IMR-90 (cell line): ENCODE measurements at regions not wholly inside any gene's neighbourhood (a gene's known extent, or its start where the extent isn't known, plus 50 kb on each side); places are given as distances from the start of the nearest gene placed in this dataset.

Experiments used
- ATAC-seq: fragments of 200-7000 bp; cut with Tn5 transposase; 2 replicates; pipeline ENCODE4 v1.9.1; 2020; ENCODE audit warnings: low read depth, mild to moderate bottlenecking, moderate library complexity
- BruUV-seq: library from RNA; stranded (reverse); fragments of 400-500 nt; replicated peaks from 2 replicates; lab custom pipeline; 2021; lab: Mats Ljungman, UMichigan
- CTCF ChIA-PET: fragments of 300-600 bp; formaldehyde crosslinking; extraction: SDS; loops from one replicate; lab custom pipeline; 2021; ENCODE audit warnings: antibody characterized with exemption; lab: Yijun Ruan, JAX
- POLR2A ChIA-PET: fragments of 300-600 bp; sonication (Branson Sonifier 250); formaldehyde crosslinking; loops from one replicate; lab custom pipeline; 2022; ENCODE audit warnings: antibody characterized with exemption; ENCODE audit not compliant: unreplicated experiment; lab: Charles Lee
- DNase-seq: peaks from one replicate; pipeline ENCODE4 v3.0.0; 2013
- H2AFZ ChIP-seq: replicated peaks from 2 replicates; pipeline ENCODE3; 2013; ENCODE audit warnings: low read length, mild to moderate bottlenecking; ENCODE audit not compliant: poor library complexity
- H2AK5ac ChIP-seq: 2 replicates; pipeline ENCODE4 v1.6.1; 2013; ENCODE audit warnings: low read depth, low read length, inconsistent platforms
- H2AK9ac ChIP-seq: replicated peaks from 2 replicates; pipeline ENCODE3; 2013; ENCODE audit warnings: mild to moderate bottlenecking, low read depth, low read length, moderate library complexity; ENCODE audit not compliant: poor library complexity
- H2BK120ac ChIP-seq: 2 replicates; pipeline ENCODE4 v1.6.1; 2013; ENCODE audit warnings: low read depth, low read length, inconsistent platforms
- H2BK15ac ChIP-seq: 3 replicates; pipeline ENCODE4 v1.6.1; 2013; ENCODE audit warnings: low read depth, low read length, inconsistent platforms
- H2BK20ac ChIP-seq: 2 replicates; pipeline ENCODE4 v1.6.1; 2013; ENCODE audit warnings: low read depth, mild to moderate bottlenecking, inconsistent platforms, low read length, moderate library complexity
- H2BK5ac ChIP-seq: 2 replicates; pipeline ENCODE4 v1.6.1; 2013; ENCODE audit warnings: mild to moderate bottlenecking, low read depth, low read length, inconsistent platforms; ENCODE audit not compliant: poor library complexity, severe bottlenecking
- H3K14ac ChIP-seq: replicated peaks from 2 replicates; pipeline ENCODE4 v1.6.1; 2013; ENCODE audit warnings: low read depth, low read length, inconsistent platforms
- H3K18ac ChIP-seq: 2 replicates; pipeline ENCODE4 v1.6.1; 2013; ENCODE audit warnings: low read depth, low read length, control low read depth
- H3K23ac ChIP-seq: 2 replicates; pipeline ENCODE4 v1.6.1; 2013; ENCODE audit warnings: low read depth, low read length, inconsistent platforms
- H3K27ac ChIP-seq: 2 replicates; pipeline ENCODE4 v1.5.1; 2013; ENCODE audit warnings: mild to moderate bottlenecking, control low read depth, low read length; ENCODE audit not compliant: insufficient read depth
- H3K27me3 ChIP-seq: 2 replicates; pipeline ENCODE4 v1.6.1; 2013; ENCODE audit warnings: low read length; ENCODE audit not compliant: control insufficient read depth, insufficient read depth
- H3K36me3 ChIP-seq: 2 replicates; pipeline ENCODE4 v1.6.1; 2013; ENCODE audit warnings: low read length, mixed read lengths; ENCODE audit not compliant: control insufficient read depth, insufficient read depth
- H3K4ac ChIP-seq: 2 replicates; pipeline ENCODE4 v1.6.1; 2013; ENCODE audit warnings: low read depth, low read length, inconsistent platforms
- H3K4me1 ChIP-seq: 2 replicates; pipeline ENCODE4 v1.6.1; 2013; ENCODE audit warnings: low read length, mixed read lengths; ENCODE audit not compliant: control insufficient read depth, insufficient read depth
- H3K4me2 ChIP-seq: 2 replicates; pipeline ENCODE4 v1.6.1; 2013; ENCODE audit warnings: low read depth, mild to moderate bottlenecking, control low read depth, low read length, moderate library complexity
- H3K4me3 ChIP-seq: 2 replicates; pipeline ENCODE4 v1.5.1; 2013; ENCODE audit warnings: low read depth, mild to moderate bottlenecking, control low read depth, low read length, moderate library complexity; ENCODE audit not compliant: insufficient read depth
- H3K56ac ChIP-seq: 2 replicates; pipeline ENCODE4 v1.6.1; 2013; ENCODE audit warnings: low read length, inconsistent platforms; ENCODE audit not compliant: insufficient read depth; ENCODE audit errors: extremely low read depth
- H3K79me1 ChIP-seq, 2 experiments: 2 replicates each; pipeline ENCODE4 v1.6.1; 2013; ENCODE audit warnings: low read length in 2 of 2, inconsistent platforms in 1 of 2, low read depth in 1 of 2
- H3K9ac ChIP-seq: 2 replicates; pipeline ENCODE4 v1.6.1; 2013; ENCODE audit warnings: low read depth, low read length, control low read depth
- H3K9me1 ChIP-seq: 2 replicates; pipeline ENCODE4 v1.6.1; 2013; ENCODE audit warnings: low read length, inconsistent platforms; ENCODE audit not compliant: insufficient read depth
- H3K9me3 ChIP-seq: 2 replicates; pipeline ENCODE4 v1.6.1; 2013; ENCODE audit warnings: low read length; ENCODE audit not compliant: control insufficient read depth, insufficient read depth
- H4K20me1 ChIP-seq: 2 replicates; pipeline ENCODE4 v1.6.1; 2013; ENCODE audit warnings: low read length, inconsistent platforms; ENCODE audit not compliant: insufficient read depth
- H4K5ac ChIP-seq: 2 replicates; pipeline ENCODE4 v1.6.1; 2013; ENCODE audit warnings: mild to moderate bottlenecking, low read depth, low read length, control low read depth
- H4K8ac ChIP-seq, 2 experiments: 2 replicates each; pipeline ENCODE4 v1.6.1; 2013; ENCODE audit warnings: low read depth in 2 of 2, low read length in 2 of 2, control low read depth in 1 of 2, inconsistent platforms in 1 of 2
- H4K91ac ChIP-seq: 2 replicates; pipeline ENCODE4 v1.6.1; 2013; ENCODE audit warnings: low read depth, low read length, inconsistent platforms; ENCODE audit not compliant: insufficient read depth
- BHLHE40 ChIP-seq: fragments of 150-350 bp; IDR thresholded peaks from 2 replicates; pipeline ENCODE4 v1.6.1; 2016; ENCODE audit warnings: mild to moderate bottlenecking, low read depth, low read length
- CEBPB ChIP-seq: IDR thresholded peaks from 2 replicates; pipeline ENCODE4 v1.6.1; 2012; ENCODE audit warnings: low read depth, low read length, improper control_type of control experiment
- ELK1 ChIP-seq: fragments of 150-350 bp; IDR thresholded peaks from 2 replicates; pipeline ENCODE4 v1.6.1; 2016; ENCODE audit warnings: low read depth, mild to moderate bottlenecking, low read length, moderate library complexity, borderline replicate concordance
- MAZ ChIP-seq: IDR thresholded peaks from 2 replicates; pipeline ENCODE4 v1.6.1; 2012; ENCODE audit warnings: low read depth, mild to moderate bottlenecking, low read length, improper control_type of control experiment, moderate library complexity, borderline replicate concordance
- POLR2A ChIP-seq: IDR thresholded peaks from 2 replicates; pipeline ENCODE4 v1.6.1; 2012; ENCODE audit warnings: mild to moderate bottlenecking, low read depth, low read length
- RAD21 ChIP-seq: IDR thresholded peaks from 2 replicates; pipeline ENCODE4 v1.6.1; 2012; ENCODE audit warnings: low read length, improper control_type of control experiment
- RCOR1 ChIP-seq: IDR thresholded peaks from 2 replicates; pipeline ENCODE4 v1.6.1; 2012; ENCODE audit warnings: mild to moderate bottlenecking, low read length, improper control_type of control experiment; ENCODE audit not compliant: insufficient replicate concordance
- RFX5 ChIP-seq: IDR thresholded peaks from 2 replicates; pipeline ENCODE4 v1.8.0; 2012; ENCODE audit warnings: low read depth, mild to moderate bottlenecking, low read length, moderate library complexity
- SMC3 ChIP-seq: fragments of 150-350 bp; IDR thresholded peaks from 2 replicates; pipeline ENCODE4 v1.6.1; 2016; ENCODE audit warnings: low read depth, mild to moderate bottlenecking, antibody characterized with exemption, low read length, moderate library complexity
- WGBS, 2 experiments: methylation state at CpG; one replicate each; pipeline versions ENCODE4 v1.1.5 to v1.1.7; 2013; ENCODE audit warnings: missing lambda C conversion rate in 2 of 2; ENCODE audit not compliant: insufficient read length in 1 of 2; ENCODE audit errors: extremely low coverage in 2 of 2; 5-methylcytosine and 5-hydroxymethylcytosine counted together
- dilution Hi-C: fragments of 300-500 bp; cut with HindIII; formaldehyde crosslinking; loops from one replicate; pipeline ENCODE4 v1.14.3; 2018; ENCODE audit warnings: low sequenced_read_pairs; ENCODE audit not compliant: unreplicated experiment
- in situ Hi-C: fragments of 300-500 bp; cut with MboI; formaldehyde crosslinking; loops from 3 replicates; pipeline ENCODE4 v1.14.3; 2019; ENCODE audit warnings: low sequenced_read_pairs, inconsistent platforms, mixed read lengths
- intact Hi-C: fragments of 100-400 bp; cut with micrococcal nuclease; formaldehyde crosslinking; loops from 2 replicates; pipeline ENCODE4 v1.10.0; 2022

- H2BK5ac ChIP-seq: no peak overlapping the region
- no peak overlapping the region for H3K27ac ChIP-seq
- H2BK120ac ChIP-seq: no peak overlapping the region
- no peak overlapping the region for H4K8ac ChIP-seq
- no peak overlapping the region for H4K91ac ChIP-seq
- no CpG with 5 or more reads among the region's 7 CpGs for WGBS, 2 experiments
- H3K4me3 ChIP-seq: no peak overlapping the region
- H3K14ac ChIP-seq: no peak overlapping the region
- H4K5ac ChIP-seq: no peak overlapping the region
- in situ Hi-C loops: no loop called here
- no peak overlapping the region for H3K4me2 ChIP-seq
- H3K9ac ChIP-seq: no peak overlapping the region
- H3K56ac ChIP-seq: no peak overlapping the region
- H2BK15ac ChIP-seq: no peak overlapping the region
- CTCF ChIA-PET: interaction anchor here (0.5 kb wide), 1 partner anchor 119 kb away, joined by 3 read pairs; no protein-coding TSS in a partner anchor
- no peak overlapping the region for H2BK20ac ChIP-seq
- H2AK5ac ChIP-seq: no peak overlapping the region
- H3K23ac ChIP-seq: no peak overlapping the region
- H3K9me3 ChIP-seq: no peaks in the 10 kb centered on the region; the same call in 1 of the 2 replicates
- ATAC-seq: no peak
- TF ChIP-seq BHLHE40: no peak
- no peak for TF ChIP-seq MAZ
- no peak for TF ChIP-seq RAD21
- TF ChIP-seq RCOR1: no peak
- TF ChIP-seq POLR2A: no peak
- no peak for TF ChIP-seq ELK1
- no peak for TF ChIP-seq RFX5
- TF ChIP-seq SMC3: no peak
- no peak for TF ChIP-seq CEBPB
- H3K9me1 ChIP-seq: no peaks in the 10 kb centered on the region
- H3K79me1 ChIP-seq: no peaks in the 10 kb centered on the region
- no peaks in the 10 kb centered on the region for H4K20me1 ChIP-seq
- peaks cover 23% of the 10 kb centered on the region for H3K27me3 ChIP-seq
- POLR2A ChIA-PET: no interaction called here
- H2AFZ ChIP-seq: no peak overlapping the region
- BruUV-seq: no TSS peak
- no peak overlapping the region for H3K18ac ChIP-seq
- H2AK9ac ChIP-seq: no peak overlapping the region
- H3K4ac ChIP-seq: no peak overlapping the region
- intact Hi-C loops: no loop called here
- DNase-seq: no peak
- no peaks in the 10 kb centered on the region for H3K4me1 ChIP-seq
- no peaks in the 10 kb centered on the region for H3K36me3 ChIP-seq
- dilution Hi-C loops: no loop called here
Measured at GRCh38 chr20:56929606-56930005, 300.5 kb downstream of the TFAP2C start.
